ENCODE measurements at regions not wholly inside any gene's neighbourhood (a gene's known extent, or its start where the extent isn't known, plus 50 kb on each side); places are given as distances from the start of the nearest gene placed in this dataset.

DNA sequence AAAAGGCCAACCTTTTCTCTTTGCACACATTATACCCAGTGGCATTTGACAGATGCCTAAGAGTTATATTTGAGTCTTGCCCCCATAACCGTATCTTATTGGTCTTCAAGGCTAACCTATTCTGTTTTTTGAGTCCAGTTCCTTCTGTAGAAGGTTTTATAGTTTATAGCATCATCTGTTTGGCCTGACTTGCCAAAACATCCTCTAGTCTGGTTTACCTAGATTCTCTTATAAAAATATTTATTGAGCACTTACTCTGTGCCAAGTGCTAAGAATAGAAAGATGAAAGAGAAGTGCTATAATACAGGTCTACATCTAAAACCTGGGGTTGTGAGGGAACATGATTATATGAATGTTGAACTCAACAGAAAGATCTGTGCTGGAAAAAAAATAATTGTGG is 55.9 kb upstream of the PIP4K2A start:
- TF ChIP-seq, protein P1, sequence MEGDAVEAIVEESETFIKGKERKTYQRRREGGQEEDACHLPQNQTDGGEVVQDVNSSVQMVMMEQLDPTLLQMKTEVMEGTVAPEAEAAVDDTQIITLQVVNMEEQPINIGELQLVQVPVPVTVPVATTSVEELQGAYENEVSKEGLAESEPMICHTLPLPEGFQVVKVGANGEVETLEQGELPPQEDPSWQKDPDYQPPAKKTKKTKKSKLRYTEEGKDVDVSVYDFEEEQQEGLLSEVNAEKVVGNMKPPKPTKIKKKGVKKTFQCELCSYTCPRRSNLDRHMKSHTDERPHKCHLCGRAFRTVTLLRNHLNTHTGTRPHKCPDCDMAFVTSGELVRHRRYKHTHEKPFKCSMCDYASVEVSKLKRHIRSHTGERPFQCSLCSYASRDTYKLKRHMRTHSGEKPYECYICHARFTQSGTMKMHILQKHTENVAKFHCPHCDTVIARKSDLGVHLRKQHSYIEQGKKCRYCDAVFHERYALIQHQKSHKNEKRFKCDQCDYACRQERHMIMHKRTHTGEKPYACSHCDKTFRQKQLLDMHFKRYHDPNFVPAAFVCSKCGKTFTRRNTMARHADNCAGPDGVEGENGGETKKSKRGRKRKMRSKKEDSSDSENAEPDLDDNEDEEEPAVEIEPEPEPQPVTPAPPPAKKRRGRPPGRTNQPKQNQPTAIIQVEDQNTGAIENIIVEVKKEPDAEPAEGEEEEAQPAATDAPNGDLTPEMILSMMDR (IDR thresholded peaks at IDR 0.05), result no peak
- H3K27ac ChIP-seq, result no peak overlapping the region
- H3K4me3 ChIP-seq, result no peak overlapping the region
- no peak for DNase-seq (ENCODE audit: low spot score)

DNA sequence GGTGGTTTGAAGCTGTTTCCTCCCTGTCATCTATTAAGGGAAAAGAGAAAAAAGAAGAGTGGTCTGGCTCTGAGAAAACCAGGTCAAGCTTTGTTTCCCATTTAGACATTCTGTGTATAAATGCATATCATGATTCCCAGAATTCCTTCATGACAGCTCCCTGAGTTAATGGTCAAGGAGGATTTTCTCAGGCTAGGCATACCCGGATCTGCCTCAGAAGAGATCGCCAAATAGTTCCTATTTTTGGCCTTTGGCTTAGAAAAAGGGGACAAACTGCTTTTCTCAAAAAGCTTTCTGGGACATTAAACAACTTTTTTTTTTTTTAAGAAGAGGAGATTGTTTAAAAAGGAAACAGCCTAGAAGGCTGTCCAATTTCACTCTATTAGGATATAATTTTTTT is 53.5 kb upstream of the PIP4K2A start:
- TF ChIP-seq, protein P1 (IDR thresholded peaks at IDR 0.05), result no peak
- no peak for DNase-seq (ENCODE audit: low spot score)
- Histone ChIP-seq H3K27ac (peak overlapping the region; percentile 47 to 68), H3K4me3 (no peak overlapping the region)

DNA sequence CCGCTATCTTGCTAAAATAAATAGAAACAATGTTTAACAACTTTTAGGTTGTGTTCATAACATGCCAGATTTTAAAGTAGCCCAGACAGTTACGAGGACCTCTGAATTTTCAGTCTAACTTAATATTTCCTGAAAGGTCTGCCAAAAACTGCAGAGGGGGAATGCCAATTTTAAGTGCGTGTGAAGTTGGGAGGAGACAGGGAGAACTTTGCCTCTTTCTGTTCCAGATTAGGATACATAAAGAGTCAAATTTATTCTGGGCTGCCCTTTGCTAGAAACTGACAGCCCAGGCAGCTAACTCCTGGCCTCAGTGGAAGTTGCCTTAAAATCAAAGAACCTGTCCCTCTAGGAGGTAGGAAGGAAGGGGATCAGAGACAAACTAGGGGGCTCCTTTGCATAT is 52.3 kb upstream of the PIP4K2A start:
- DNase-seq (ENCODE audit: low spot score), result no peak
- no peak overlapping the region for H3K4me3 ChIP-seq

DNA sequence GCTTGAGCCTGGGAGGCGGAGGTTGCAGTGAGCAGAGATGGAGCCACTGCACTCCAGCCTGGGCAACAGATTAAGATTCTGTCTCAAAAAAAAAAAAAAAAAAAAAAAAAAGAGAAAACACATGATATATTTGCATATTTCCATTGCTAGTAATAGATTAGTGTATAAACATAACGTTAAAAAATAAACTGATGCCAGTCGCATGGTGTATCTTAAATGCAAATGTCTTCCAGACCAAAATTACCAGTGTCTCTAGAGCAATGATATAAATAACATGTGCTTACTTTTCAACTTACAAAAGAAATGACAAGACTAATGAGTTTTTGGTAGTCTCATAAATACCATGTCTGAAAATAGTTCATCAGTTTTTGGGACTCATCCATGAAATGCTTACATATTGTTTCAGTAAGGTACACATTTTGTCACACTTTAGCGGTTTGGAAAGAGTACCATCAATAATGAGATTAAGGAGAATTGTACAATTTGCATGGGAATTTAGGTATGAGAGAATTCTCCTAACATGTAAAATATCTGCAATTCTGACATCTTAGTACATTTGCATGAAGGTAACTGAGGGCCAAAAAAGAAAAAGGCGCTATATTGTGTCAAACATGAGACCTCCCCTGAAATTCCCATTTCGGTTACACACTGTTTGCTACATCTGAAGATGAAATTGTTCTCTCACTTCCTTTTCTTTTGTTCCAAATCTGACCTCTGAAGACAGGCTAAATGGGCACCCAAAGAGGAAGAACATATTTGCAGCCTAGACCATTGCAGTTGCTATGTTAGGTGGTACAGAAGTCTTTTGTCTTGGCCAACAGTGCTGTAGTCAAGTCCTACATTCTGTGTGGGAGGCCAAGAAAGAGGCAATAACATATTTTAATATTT is 51.5 kb upstream of the PIP4K2A start:
- no peak for DNase-seq (ENCODE audit: low spot score)
- peak overlapping the region; percentile 47 to 68 for H3K27ac ChIP-seq

More for the DNA sequence above, 52.3 kb upstream of the PIP4K2A start:
- H3K27ac ChIP-seq, result peak overlapping the region; percentile 47 to 68
- TF ChIP-seq, protein P1 (IDR thresholded peaks at IDR 0.05), result no peak

DNA sequence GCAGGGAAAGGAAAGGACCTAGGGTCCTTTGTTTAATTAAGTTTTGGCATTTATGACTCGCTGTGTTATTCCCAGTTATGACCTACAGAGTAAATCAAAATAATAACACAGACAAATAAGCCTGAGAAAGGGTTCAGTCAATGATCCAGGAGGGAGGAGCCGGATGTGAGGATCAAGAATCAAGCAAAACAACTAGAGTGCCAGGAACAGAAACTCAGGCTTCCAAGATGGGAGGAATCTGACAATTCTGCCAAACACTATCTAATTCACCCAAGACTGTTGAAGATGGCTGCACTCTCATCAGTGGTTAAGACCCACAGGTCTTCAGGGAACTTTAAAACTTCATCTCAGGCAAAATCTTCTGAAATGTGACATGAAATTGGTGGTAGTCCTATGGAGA is 50.3 kb upstream of the PIP4K2A start:
- no peak for DNase-seq (ENCODE audit: low spot score)
- peak overlapping the region; percentile 6 to 46 for H3K27ac ChIP-seq
- TF ChIP-seq, protein P1 (IDR thresholded peaks at IDR 0.05), result no peak
- H3K4me3 ChIP-seq, result no peak overlapping the region

More for the DNA sequence above, 51.5 kb upstream of the PIP4K2A start:
- no peak overlapping the region for H3K4me3 ChIP-seq
- TF ChIP-seq, protein P1 (IDR thresholded peaks at IDR 0.05), result no peak
